ENCODE measurements at regions not wholly inside any gene's neighbourhood (a gene's known extent, or its start where the extent isn't known, plus 50 kb on each side); places are given as distances from the start of the nearest gene placed in this dataset.

DNA sequence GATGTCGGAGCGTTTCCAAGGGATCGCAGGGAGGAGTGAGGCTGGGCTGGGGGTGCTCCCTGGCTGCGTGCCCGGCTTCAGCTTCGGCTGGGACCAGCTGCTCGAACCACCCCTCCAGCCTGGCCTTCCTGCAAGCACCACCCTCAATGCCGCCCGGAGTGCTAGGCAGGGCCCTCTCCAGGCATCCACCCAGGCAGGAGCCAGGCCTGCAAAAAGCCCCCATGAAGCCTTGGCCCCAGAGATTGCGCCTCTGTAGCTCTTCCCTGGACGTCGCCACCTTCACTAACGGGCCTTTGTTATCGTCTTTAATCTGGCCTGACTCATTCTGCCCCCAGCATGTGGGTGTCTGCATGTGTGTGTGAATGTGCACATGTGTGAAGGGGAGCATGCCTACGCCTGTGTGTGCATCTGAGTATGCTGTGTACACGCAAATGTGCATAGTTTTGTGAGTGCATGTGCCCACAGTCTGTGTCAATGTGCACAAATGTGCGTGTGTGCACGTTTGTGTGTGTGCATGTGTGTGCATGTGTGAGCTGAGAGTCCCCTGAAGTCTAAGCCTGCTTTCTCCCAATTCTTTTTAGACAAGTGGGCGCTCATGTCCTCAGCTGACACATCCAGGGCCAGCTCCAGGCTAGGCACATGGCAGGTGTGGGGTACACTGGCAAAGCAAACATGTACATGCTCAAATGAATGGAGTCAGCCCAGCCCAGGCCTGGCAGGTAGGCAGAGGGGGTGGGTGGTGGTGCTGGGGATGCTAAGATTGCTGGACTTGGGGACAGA, 195.4 kb upstream of the C14orf180 start:
- TF ChIP-seq POLR2A (IDR thresholded peaks at IDR 0.05; ENCODE audit: low read length), result no peak
- no peak for TF ChIP-seq GATA1 (IDR thresholded peaks at IDR 0.05; ENCODE audit: low read depth, low read length)
- no peak for DNase-seq

DNA sequence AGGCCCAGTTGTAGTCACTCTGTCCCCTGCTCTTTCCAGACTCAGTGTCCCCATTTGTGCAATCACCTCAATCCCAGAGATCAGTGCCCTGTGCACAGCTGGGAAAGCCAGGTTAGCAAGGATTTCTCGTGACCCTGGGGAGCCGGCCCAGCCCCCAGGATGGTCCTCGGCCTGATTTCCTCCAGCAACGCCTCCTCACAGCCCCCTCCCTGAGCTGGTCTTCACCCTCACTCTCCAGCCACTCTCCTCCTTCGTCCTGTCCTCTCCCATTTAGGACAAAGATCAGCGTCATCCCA, 194.8 kb upstream of the C14orf180 start:
- TF ChIP-seq POLR2A (IDR thresholded peaks at IDR 0.05; ENCODE audit: low read length) (no peak), GATA1 (IDR thresholded peaks at IDR 0.05; ENCODE audit: low read depth, low read length) (no peak)
- no peak for DNase-seq

DNA sequence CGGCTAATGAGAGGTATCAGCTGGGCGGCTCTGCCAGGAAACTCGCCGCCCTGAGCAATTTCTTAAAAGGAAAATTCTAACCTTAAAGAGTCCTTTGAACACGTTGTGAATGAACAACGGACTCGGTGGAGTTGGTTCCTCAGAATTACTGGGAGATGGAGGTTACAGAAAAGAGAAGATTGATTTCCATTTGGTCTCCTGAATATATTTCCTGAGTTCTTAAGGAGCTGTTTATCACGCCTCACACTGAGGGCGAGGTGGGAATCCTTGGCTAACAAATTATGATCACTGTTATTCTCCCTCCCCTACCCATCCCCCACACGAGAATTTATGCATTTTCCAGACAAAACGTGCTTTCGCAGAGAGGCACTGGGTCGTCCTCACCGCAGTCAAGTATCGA, 194.5 kb upstream of the C14orf180 start:
- TF ChIP-seq POLR2A (IDR thresholded peaks at IDR 0.05; ENCODE audit: low read length), result no peak
- TF ChIP-seq GATA1 (IDR thresholded peaks at IDR 0.05; ENCODE audit: low read depth, low read length), result no peak
- no peak for DNase-seq

- TF ChIP-seq POLR2A (IDR thresholded peaks at IDR 0.05; ENCODE audit: low read length) (no peak), GATA1 (IDR thresholded peaks at IDR 0.05; ENCODE audit: low read depth, low read length) (no peak)
- DNase-seq, result no peak
These were observed 193.9 kb upstream of the C14orf180 start for GRCh38 chr14:104385531-104386101.

- TF ChIP-seq GATA1 (IDR thresholded peaks at IDR 0.05; ENCODE audit: low read depth, low read length), result no peak
- no peak for TF ChIP-seq POLR2A (IDR thresholded peaks at IDR 0.05; ENCODE audit: low read length)
- no peak for DNase-seq
These were observed 193.3 kb upstream of the C14orf180 start for GRCh38 chr14:104386151-104386841.

DNA sequence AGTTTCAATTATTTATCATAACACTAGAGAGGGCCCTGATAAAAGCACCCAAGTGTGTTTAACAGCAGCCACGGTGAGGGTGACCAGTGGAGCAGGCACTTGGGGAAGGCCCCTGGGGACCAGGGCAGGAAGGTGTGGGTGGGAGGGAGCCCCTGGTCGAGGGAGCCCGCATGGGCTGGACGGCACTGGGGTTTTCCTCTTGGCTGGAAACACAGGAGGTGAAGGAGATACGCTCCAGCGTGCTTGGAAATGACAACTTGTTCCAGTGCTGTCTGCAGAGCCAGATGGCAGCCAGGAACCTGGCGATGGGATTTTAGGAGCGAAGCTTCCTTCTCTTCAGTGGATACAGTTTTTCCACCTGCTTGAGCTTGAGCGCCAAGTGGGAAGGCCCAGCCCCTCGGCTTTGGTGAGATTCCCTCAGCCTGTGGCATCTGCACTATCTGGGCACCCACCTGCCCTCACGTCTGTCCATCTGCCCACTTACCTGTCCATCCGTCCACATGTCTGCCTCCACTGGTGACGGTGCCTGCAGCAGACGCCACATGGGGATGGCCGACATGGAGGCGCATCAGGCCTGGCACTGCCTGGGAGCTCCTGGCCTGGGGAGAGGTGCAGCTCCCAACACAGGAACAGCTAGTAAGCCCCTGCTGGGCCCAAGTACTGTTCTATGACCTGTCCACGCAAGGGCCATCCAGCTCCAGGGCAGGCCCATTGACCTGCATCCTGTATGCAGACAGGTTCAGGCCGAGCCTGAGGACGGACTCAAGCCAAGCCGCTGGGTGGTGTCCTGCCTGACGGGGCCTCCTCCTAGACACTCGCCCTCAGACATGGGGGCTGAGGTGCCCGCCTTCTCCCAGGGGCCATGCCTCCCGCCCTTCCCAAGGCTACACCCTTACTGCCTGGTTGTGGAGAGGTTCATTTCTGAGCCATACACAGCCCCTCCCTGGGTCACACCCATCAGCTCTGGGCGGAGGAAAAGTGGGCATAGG, 192.2 kb upstream of the C14orf180 start:
- DNase-seq, result no peak
- TF ChIP-seq POLR2A (IDR thresholded peaks at IDR 0.05; ENCODE audit: low read length) (no peak), GATA1 (IDR thresholded peaks at IDR 0.05; ENCODE audit: low read depth, low read length) (no peak)

DNA sequence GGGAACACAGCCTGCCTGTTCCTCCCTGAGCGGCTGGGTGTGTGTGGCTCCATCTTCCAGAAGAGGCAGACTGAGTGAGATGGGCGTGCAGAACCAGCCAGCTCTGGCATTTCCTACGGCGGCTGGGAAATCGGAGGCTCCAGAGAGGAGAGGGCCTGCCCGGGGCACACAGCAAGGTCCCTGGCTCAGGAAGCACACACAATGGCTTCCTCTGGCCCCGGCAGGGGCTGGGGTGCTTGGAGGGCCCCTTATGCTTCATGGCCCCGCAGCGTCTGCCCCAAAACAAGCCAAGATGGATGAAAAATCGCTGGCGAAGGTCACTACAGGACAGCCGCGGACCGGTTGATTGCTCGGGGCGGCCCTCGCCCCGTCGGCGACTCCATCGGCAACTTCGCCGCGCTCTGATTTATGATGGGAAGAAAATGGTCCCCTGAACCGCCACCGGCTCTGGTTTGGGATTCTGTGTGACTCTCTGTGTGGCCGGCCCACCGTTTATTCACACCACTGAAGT, 191.5 kb upstream of the C14orf180 start:
- DNase-seq, result no peak
- no peak for TF ChIP-seq POLR2A (IDR thresholded peaks at IDR 0.05; ENCODE audit: low read length)
- TF ChIP-seq GATA1 (IDR thresholded peaks at IDR 0.05; ENCODE audit: low read depth, low read length), result no peak

DNA sequence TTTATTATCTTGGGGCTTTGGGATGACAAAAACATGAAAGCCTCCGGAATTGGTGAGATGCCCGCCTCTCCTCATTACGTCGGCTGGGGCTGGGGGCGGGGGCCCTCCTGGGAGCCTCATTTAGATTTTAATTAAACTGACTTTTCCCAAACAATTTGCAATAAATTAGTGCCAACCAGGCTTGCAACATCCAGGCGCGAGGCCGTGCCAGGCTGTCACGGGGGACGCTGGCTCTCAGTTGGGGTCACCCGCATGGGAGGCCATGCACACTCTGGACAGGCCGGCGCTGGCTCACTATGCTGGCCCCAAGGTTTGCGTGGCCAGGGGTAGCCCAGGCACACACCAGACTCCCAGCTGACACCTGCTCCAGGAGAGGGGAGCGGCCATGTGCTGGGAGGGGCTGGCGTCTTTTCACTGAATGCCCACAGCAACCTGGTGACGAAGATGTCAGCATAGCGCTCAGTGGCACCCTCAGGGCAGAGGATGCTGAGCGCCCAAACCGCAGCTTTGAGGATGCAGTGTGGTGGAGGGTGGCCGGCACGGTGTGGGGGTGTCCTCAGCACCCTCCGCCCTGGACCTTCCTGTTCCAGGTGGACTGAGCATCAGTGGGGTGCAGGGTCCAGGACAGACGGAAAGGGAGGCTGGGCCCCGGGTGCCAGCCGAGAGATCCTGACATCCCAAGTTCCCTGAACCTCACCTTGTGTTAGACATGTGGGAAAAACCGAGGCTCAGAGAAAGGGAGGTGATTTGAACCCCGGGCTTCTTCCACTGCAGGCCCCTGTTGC, 190.8 kb upstream of the C14orf180 start:
- TF ChIP-seq GATA1 (IDR thresholded peaks at IDR 0.05; ENCODE audit: low read depth, low read length) (no peak), POLR2A (IDR thresholded peaks at IDR 0.05; ENCODE audit: low read length) (no peak)

GRCh38 chr14:104389326-104390220, 190.0 kb upstream of the C14orf180 start:
- DNase-seq, result no peak
- TF ChIP-seq POLR2A (IDR thresholded peaks at IDR 0.05; ENCODE audit: low read length) (no peak), GATA1 (IDR thresholded peaks at IDR 0.05; ENCODE audit: low read depth, low read length) (no peak)

More for the DNA sequence above, 190.8 kb upstream of the C14orf180 start:
- no peak for DNase-seq

- TF ChIP-seq GATA1 (IDR thresholded peaks at IDR 0.05; ENCODE audit: low read depth, low read length) (no peak), POLR2A (IDR thresholded peaks at IDR 0.05; ENCODE audit: low read length) (no peak)
- DNase-seq, result no peak
These were observed 189.2 kb upstream of the C14orf180 start for GRCh38 chr14:104390221-104390931.

All from erythroblast (primary cell).